H9 (cell line): ENCODE measurements at regions not wholly inside any gene's neighbourhood (a gene's known extent, or its start where the extent isn't known, plus 50 kb on each side); places are given as distances from the start of the nearest gene placed in this dataset.

Source experiments
- DNase-seq: peaks from one replicate; pipeline ENCODE4 v3.0.0-alpha.2; 2017
- H2AFZ ChIP-seq: one replicate; pipeline ENCODE4 v1.6.1; 2013; ENCODE audit warnings: mild to moderate bottlenecking, low read length, control low read depth, moderate library complexity
- H2AK5ac ChIP-seq: 2 replicates; pipeline ENCODE4 v1.6.1; 2013; ENCODE audit warnings: low read length, control low read depth, mixed read lengths; ENCODE audit not compliant: insufficient read length
- H2BK120ac ChIP-seq: one replicate; pipeline ENCODE4 v1.6.1; 2013; ENCODE audit warnings: low read depth, mild to moderate bottlenecking, low read length, control low read depth, inconsistent platforms; ENCODE audit not compliant: poor library complexity, severe bottlenecking
- H2BK12ac ChIP-seq: 2 replicates; pipeline ENCODE4 v1.6.1; 2013; ENCODE audit warnings: low read length, control low read depth, mixed read lengths, low read depth; ENCODE audit not compliant: insufficient read length
- H2BK15ac ChIP-seq: 2 replicates; pipeline ENCODE4 v1.6.1; 2013; ENCODE audit warnings: low read depth, low read length, control low read depth
- H2BK20ac ChIP-seq: one replicate; pipeline ENCODE4 v1.6.1; 2013; ENCODE audit warnings: low read depth, mild to moderate bottlenecking, low read length, control low read depth, inconsistent platforms; ENCODE audit not compliant: poor library complexity, severe bottlenecking
- H2BK5ac ChIP-seq: 2 replicates; pipeline ENCODE4 v1.6.1; 2013; ENCODE audit warnings: low read length, control low read depth, mixed read lengths; ENCODE audit not compliant: insufficient read length
- H3K14ac ChIP-seq: 2 replicates; pipeline ENCODE4 v1.6.1; 2013; ENCODE audit warnings: low read length, control low read depth; ENCODE audit not compliant: insufficient read depth
- H3K18ac ChIP-seq: 2 replicates; pipeline ENCODE4 v1.6.1; 2013; ENCODE audit warnings: low read depth, mild to moderate bottlenecking, mixed read lengths, low read length, control low read depth; ENCODE audit not compliant: insufficient read length
- H3K23ac ChIP-seq: 2 replicates; pipeline ENCODE4 v1.6.1; 2013; ENCODE audit warnings: low read length, control low read depth, mixed read lengths, low read depth; ENCODE audit not compliant: insufficient read length
- H3K23me2 ChIP-seq: 2 replicates; pipeline ENCODE4 v1.6.1; 2013; ENCODE audit warnings: low read depth, mild to moderate bottlenecking, mixed read lengths, low read length, control low read depth; ENCODE audit not compliant: insufficient read length, poor library complexity, severe bottlenecking
- H3K27ac ChIP-seq: 2 replicates; pipeline ENCODE4 v1.5.1; 2013; ENCODE audit warnings: low read length, control low read depth, mixed read lengths, low read depth; ENCODE audit not compliant: insufficient read length
- H3K27me3 ChIP-seq: 2 replicates; pipeline ENCODE4 v1.6.1; 2013; ENCODE audit warnings: low read length, control low read depth, inconsistent platforms; ENCODE audit not compliant: insufficient read depth
- H3K4ac ChIP-seq: 2 replicates; pipeline ENCODE4 v1.6.1; 2013; ENCODE audit warnings: low read depth, mild to moderate bottlenecking, control low read depth, inconsistent platforms, low read length, moderate library complexity
- H3K4me1 ChIP-seq: 2 replicates; pipeline ENCODE4 v1.6.1; 2013; ENCODE audit warnings: low read length, control low read depth, inconsistent platforms; ENCODE audit not compliant: insufficient read depth
- H3K4me2 ChIP-seq: 2 replicates; pipeline ENCODE4 v1.6.1; 2013; ENCODE audit warnings: low read length, control low read depth, mixed read lengths; ENCODE audit not compliant: insufficient read length, insufficient read depth
- H3K56ac ChIP-seq: 2 replicates; pipeline ENCODE4 v1.6.1; 2013; ENCODE audit warnings: low read depth, mild to moderate bottlenecking, mixed read lengths, low read length, control low read depth; ENCODE audit not compliant: insufficient read length
- H3K79me1 ChIP-seq: 2 replicates; pipeline ENCODE4 v1.6.1; 2013; ENCODE audit warnings: low read depth, mild to moderate bottlenecking, moderate library complexity, low read length, control low read depth, inconsistent platforms; ENCODE audit not compliant: insufficient read depth, poor library complexity, severe bottlenecking
- H3K79me2 ChIP-seq: 2 replicates; pipeline ENCODE4 v1.6.1; 2013; ENCODE audit warnings: low read length, control low read depth, inconsistent platforms; ENCODE audit not compliant: insufficient read depth
- H3K9ac ChIP-seq: 2 replicates; pipeline ENCODE4 v1.6.1; 2013; ENCODE audit warnings: low read length, control low read depth, mixed read lengths; ENCODE audit not compliant: insufficient read length; ENCODE audit errors: extremely low read depth
- H3K9me3 ChIP-seq: one replicate; pipeline ENCODE4 v1.6.1; 2013; ENCODE audit warnings: low read depth, low read length, inconsistent platforms; ENCODE audit not compliant: control insufficient read depth
- H3T11ph ChIP-seq: one replicate; pipeline ENCODE4 v1.6.1; 2013; ENCODE audit warnings: mild to moderate bottlenecking, low read length, control low read depth, inconsistent platforms
- H4K20me1 ChIP-seq: one replicate; pipeline ENCODE4 v1.6.1; 2013; ENCODE audit not compliant: control insufficient read depth, insufficient read length, insufficient read depth
- H4K5ac ChIP-seq: 2 replicates; pipeline ENCODE4 v1.6.1; 2013; ENCODE audit warnings: low read depth, mild to moderate bottlenecking, mixed read lengths, low read length, control low read depth; ENCODE audit not compliant: insufficient read length
- H4K8ac ChIP-seq: replicated peaks from 2 replicates; pipeline ENCODE4 v1.6.1; 2013; ENCODE audit warnings: low read length, control low read depth, mixed read lengths, low read depth; ENCODE audit not compliant: insufficient read length
- H4K91ac ChIP-seq: 2 replicates; pipeline ENCODE4 v1.6.1; 2013; ENCODE audit warnings: low read depth, mild to moderate bottlenecking, moderate library complexity, mixed read lengths, low read length, control low read depth; ENCODE audit not compliant: insufficient read length
- H3K27ac Mint-ChIP-seq, 3 experiments: 2 replicates in 2 of 3; 3 replicates in 1 of 3; pipeline ENCODE4 v1.8.0; 2020 to 2021; ENCODE audit warnings: mixed read lengths in 3 of 3, mild to moderate bottlenecking in 1 of 3, moderate library complexity in 1 of 3
- H3K27me3 Mint-ChIP-seq: 2 replicates; pipeline ENCODE4 v1.8.0; 2021; ENCODE audit warnings: low read depth, mild to moderate bottlenecking, moderate library complexity, mixed read lengths
- H3K36me3 Mint-ChIP-seq, 3 experiments: 2 replicates in 2 of 3; 3 replicates in 1 of 3; pipeline ENCODE4 v1.8.0; 2020 to 2021; ENCODE audit warnings: low read depth in 3 of 3, mixed read lengths in 3 of 3; ENCODE audit not compliant: insufficient read depth in 1 of 3
- H3K4me1 Mint-ChIP-seq, 2 experiments: 2 replicates each; pipeline ENCODE4 v1.8.0; 2020; ENCODE audit warnings: mixed read lengths in 2 of 2
- H3K4me3 Mint-ChIP-seq, 2 experiments: 2 replicates in 1 of 2; 3 replicates in 1 of 2; pipeline ENCODE4 v1.8.0; 2020 to 2021; ENCODE audit warnings: mild to moderate bottlenecking in 2 of 2, mixed read lengths in 2 of 2, moderate library complexity in 1 of 2
- H3K9me3 Mint-ChIP-seq, 2 experiments: 2 replicates in 1 of 2; 3 replicates in 1 of 2; pipeline ENCODE4 v1.8.0; 2020; ENCODE audit warnings: mild to moderate bottlenecking in 2 of 2, mixed read lengths in 2 of 2, moderate library complexity in 1 of 2
- CTCF ChIP-seq: fragments of 200-600 bp; sonication (generic); conservative IDR thresholded peaks from 3 replicates; pipeline ENCODE4 v1.8.0; 2021; ENCODE audit warnings: antibody characterized with exemption, mild to moderate bottlenecking
- WGBS: extraction: QIAGEN DNeasy Blood & Tissue Kit; methylation state at CpG from one replicate; pipeline ENCODE4 v1.1.7; 2013; ENCODE audit warnings: missing lambda C conversion rate, low lambda C conversion rate, mixed read lengths; ENCODE audit not compliant: insufficient read length; ENCODE audit errors: extremely low coverage; 5-methylcytosine and 5-hydroxymethylcytosine counted together

GRCh38 chr2:88283886-88284592 is 113.9 kb downstream of the THNSL2 start:
- peak; percentile 43 for DNase-seq

More at GRCh38 chr2:88283886-88284592, 113.9 kb downstream of the THNSL2 start:
- WGBS: no CpG with 5 or more reads among the region's 43 CpGs
- Histone ChIP-seq H4K20me1 (no peaks in the 10 kb centered on the region), H3K23me2 (no peaks in the 10 kb centered on the region), H2BK20ac (no peak overlapping the region), H3K79me1 (no peaks in the 10 kb centered on the region), H4K8ac (no peak overlapping the region), H2AK5ac (no peak overlapping the region), H3K4me2 (no peak overlapping the region), H3K14ac (no peak overlapping the region), H4K5ac (no peak overlapping the region), H3K4me1 (no peaks in the 10 kb centered on the region), H3K56ac (no peak overlapping the region), H3K27me3 (no peaks in the 10 kb centered on the region), H2BK15ac (no peak overlapping the region), H3T11ph (no peak overlapping the region), H3K23ac (no peak overlapping the region), H4K91ac (no peak overlapping the region), H2BK5ac (no peak overlapping the region), H3K27ac (no peak overlapping the region), H3K79me2 (no peaks in the 10 kb centered on the region), H3K9ac (no peak overlapping the region), H2AFZ (no peak overlapping the region), H2BK120ac (no peak overlapping the region), H3K4ac (no peak overlapping the region), H2BK12ac (no peak overlapping the region), H3K18ac (no peak overlapping the region), H3K9me3 (no peaks in the 10 kb centered on the region)
- Mint-ChIP-seq H3K4me3 (no peak overlapping the region), H3K4me1 (no peaks in the 10 kb centered on the region), H3K27ac (no peak overlapping the region; a peak in 1 of 7 replicates), H3K9me3 (peaks cover 0 to 3% of the 10 kb centered on the region in 2 experiments; a peak in 2 of 5 replicates), H3K27me3 (no peaks in the 10 kb centered on the region; the same call in 1 of the 2 replicates), H3K36me3 (no peaks in the 10 kb centered on the region)
- TF ChIP-seq CTCF: no peak
